Neural progenitor cell (in vitro differentiated cells): ENCODE measurements at regions not wholly inside any gene's neighbourhood (a gene's known extent, or its start where the extent isn't known, plus 50 kb on each side); places are given as distances from the start of the nearest gene placed in this dataset.

Experiments used
- CTCF ChIP-seq: fragments of 200-600 bp; sonication (generic); IDR thresholded peaks from 2 replicates; pipeline ENCODE4 v1.5.1; 2017; ENCODE audit warnings: antibody characterized with exemption, mild to moderate bottlenecking
- EZH2 ChIP-seq: fragments of 200-600 bp; sonication (generic); IDR thresholded peaks from 2 replicates; pipeline ENCODE4 v1.6.1; 2017; ENCODE audit warnings: antibody characterized with exemption, mild to moderate bottlenecking, moderate library complexity

- TF ChIP-seq CTCF (peak; percentile 65), EZH2 (no peak)
These were observed 381.5 kb upstream of the STXBP6 start for GRCh38 chr14:25431211-25432076.
